ENCODE measurements at regions not wholly inside any gene's neighbourhood (a gene's known extent, or its start where the extent isn't known, plus 50 kb on each side); places are given as distances from the start of the nearest gene placed in this dataset.

DNA sequence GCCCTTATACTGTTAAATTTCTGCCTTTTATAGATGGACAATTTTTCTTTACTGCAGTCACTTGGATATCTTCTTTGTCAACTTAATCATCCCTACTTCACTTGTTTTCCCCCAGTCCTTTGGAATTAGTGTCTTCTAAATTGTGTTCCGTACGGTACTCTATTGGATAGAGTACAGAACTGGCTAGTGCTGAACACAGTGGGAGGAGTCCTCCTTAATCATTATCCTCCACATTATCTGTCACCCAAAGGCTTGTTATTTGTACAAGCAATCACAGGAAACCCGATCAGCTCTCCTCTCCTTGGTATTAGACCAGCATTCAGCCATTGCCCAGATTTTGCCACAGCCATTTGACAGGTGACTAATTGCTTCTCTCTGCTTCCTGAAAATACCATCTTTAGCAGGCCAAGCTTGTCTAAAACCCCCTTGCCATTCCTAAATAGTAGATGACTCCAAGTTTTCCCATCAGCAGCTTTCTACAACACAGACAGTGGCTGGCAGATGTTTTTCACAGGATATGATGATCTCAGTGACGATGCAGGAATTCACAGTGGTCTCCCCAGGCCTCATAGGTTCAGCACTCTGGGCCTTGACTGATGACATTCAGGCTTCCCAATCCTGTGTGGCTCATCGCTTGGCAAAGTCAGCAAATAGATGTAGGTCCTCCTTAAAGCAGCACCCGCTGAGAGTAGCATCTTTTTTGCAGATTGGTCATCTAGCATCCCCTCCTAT lies 216.0 kb upstream of the RGS6 start:
- Mint-ChIP-seq H3K36me3 (ENCODE audit: low read depth, unreplicated experiment) (peaks cover 6% of the 10 kb centered on the region), H3K4me3 (ENCODE audit: unreplicated experiment) (no peak overlapping the region), H3K27ac (ENCODE audit: unreplicated experiment) (peak overlapping the region; percentile 55), H3K9me3 (ENCODE audit: unreplicated experiment) (no peaks in the 10 kb centered on the region), H3K27me3 (ENCODE audit: low read depth, unreplicated experiment) (no peaks in the 10 kb centered on the region), H3K4me1 (ENCODE audit: low read depth, unreplicated experiment) (peaks cover 33% of the 10 kb centered on the region)
- H3K79me2 ChIP-seq (ENCODE audit: insufficient read depth, low read length) = no peaks in the 10 kb centered on the region
- H3K4me1 ChIP-seq (ENCODE audit: insufficient read depth, low read length) = peaks cover 54% of the 10 kb centered on the region
- no peaks in the 10 kb centered on the region for H3K36me3 ChIP-seq (ENCODE audit: insufficient read depth, low read length)
- FAIRE-seq = no peak
- no peaks in the 10 kb centered on the region for H3K27me3 ChIP-seq (ENCODE audit: insufficient read depth, low read length)
- H2AFZ ChIP-seq (ENCODE audit: low read depth, low read length) = no peak overlapping the region
- no peaks in the 10 kb centered on the region for H4K20me1 ChIP-seq (ENCODE audit: insufficient read depth, low read length)
- peak overlapping the region; percentile 55 for H3K27ac ChIP-seq (ENCODE audit: low read depth, low read length)
- H3K4me2 ChIP-seq (ENCODE audit: low read length) = peak overlapping the region; percentile 5
- H3K9ac ChIP-seq (ENCODE audit: low read length) = no peak overlapping the region
- TF ChIP-seq, protein P1, sequence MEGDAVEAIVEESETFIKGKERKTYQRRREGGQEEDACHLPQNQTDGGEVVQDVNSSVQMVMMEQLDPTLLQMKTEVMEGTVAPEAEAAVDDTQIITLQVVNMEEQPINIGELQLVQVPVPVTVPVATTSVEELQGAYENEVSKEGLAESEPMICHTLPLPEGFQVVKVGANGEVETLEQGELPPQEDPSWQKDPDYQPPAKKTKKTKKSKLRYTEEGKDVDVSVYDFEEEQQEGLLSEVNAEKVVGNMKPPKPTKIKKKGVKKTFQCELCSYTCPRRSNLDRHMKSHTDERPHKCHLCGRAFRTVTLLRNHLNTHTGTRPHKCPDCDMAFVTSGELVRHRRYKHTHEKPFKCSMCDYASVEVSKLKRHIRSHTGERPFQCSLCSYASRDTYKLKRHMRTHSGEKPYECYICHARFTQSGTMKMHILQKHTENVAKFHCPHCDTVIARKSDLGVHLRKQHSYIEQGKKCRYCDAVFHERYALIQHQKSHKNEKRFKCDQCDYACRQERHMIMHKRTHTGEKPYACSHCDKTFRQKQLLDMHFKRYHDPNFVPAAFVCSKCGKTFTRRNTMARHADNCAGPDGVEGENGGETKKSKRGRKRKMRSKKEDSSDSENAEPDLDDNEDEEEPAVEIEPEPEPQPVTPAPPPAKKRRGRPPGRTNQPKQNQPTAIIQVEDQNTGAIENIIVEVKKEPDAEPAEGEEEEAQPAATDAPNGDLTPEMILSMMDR (IDR thresholded peaks at IDR 0.05; ENCODE audit: insufficient read depth, low read depth, low read length) = no peak
- no peak overlapping the region for H3K4me3 ChIP-seq (ENCODE audit: insufficient read depth, low read depth, low read length)
- peak; percentile 88 for DNase-seq (ENCODE audit: low read depth)
- no peaks in the 10 kb centered on the region for H3K9me3 ChIP-seq (ENCODE audit: insufficient read depth, low read depth, low read length)

DNA sequence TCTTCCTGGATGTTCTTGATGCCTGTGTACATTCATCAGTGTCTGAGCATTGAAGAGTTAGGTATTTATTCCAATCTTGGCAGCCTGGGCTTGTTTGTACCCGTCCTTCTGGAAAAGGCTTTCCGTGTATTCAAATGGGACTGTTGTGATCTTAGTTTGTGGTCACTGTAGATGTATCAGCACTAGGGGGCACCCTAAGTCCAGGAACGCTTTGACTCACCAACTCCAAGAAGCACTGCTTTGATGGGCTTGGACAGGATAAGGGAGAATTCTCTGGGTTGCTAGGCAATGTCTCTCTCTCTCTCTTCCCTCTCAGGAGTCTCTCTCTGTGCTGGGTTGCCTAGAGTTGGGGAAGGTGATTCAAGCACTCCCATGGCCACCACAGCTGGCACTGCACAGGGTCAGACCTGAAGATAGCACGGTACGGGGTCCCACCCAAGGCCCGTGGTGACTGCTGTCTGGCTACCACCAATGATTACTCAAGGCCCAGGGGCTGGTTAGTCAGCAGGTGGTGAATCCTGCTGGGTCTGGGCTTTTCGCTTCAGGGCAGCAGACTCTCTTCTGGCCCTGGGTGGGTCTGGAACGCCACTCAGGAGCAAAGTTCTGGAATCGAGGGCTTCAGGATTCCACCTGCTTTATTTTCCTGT lies 211.1 kb upstream of the RGS6 start:
- Histone ChIP-seq H3K9me3 (ENCODE audit: insufficient read depth, low read depth, low read length) (no peaks in the 10 kb centered on the region), H3K27ac (ENCODE audit: low read depth, low read length) (peak overlapping the region; percentile 8), H3K4me1 (ENCODE audit: insufficient read depth, low read length) (peaks cover 11% of the 10 kb centered on the region), H3K36me3 (ENCODE audit: insufficient read depth, low read length) (peaks cover 16% of the 10 kb centered on the region), H3K27me3 (ENCODE audit: insufficient read depth, low read length) (no peaks in the 10 kb centered on the region), H4K20me1 (ENCODE audit: insufficient read depth, low read length) (no peaks in the 10 kb centered on the region), H3K79me2 (ENCODE audit: insufficient read depth, low read length) (no peaks in the 10 kb centered on the region), H3K4me3 (ENCODE audit: insufficient read depth, low read depth, low read length) (no peak overlapping the region), H2AFZ (ENCODE audit: low read depth, low read length) (no peak overlapping the region), H3K9ac (ENCODE audit: low read length) (no peak overlapping the region), H3K4me2 (ENCODE audit: low read length) (no peak overlapping the region)
- FAIRE-seq (peak; percentile 99), DNase-seq (ENCODE audit: low read depth) (peak; percentile 71)
- TF ChIP-seq, protein P1 (IDR thresholded peaks at IDR 0.05; ENCODE audit: insufficient read depth, low read depth, low read length) = peak; percentile 64
- TF ChIP-seq EZH2 (IDR thresholded peaks at IDR 0.05; ENCODE audit: insufficient read depth, low read length) = no peak
- H3K36me3 Mint-ChIP-seq (ENCODE audit: low read depth, unreplicated experiment) = peaks cover 16% of the 10 kb centered on the region
- H3K27ac Mint-ChIP-seq (ENCODE audit: unreplicated experiment) = no peak overlapping the region
- H3K9me3 Mint-ChIP-seq (ENCODE audit: unreplicated experiment) = no peaks in the 10 kb centered on the region
- no peaks in the 10 kb centered on the region for H3K27me3 Mint-ChIP-seq (ENCODE audit: low read depth, unreplicated experiment)
- H3K4me1 Mint-ChIP-seq (ENCODE audit: low read depth, unreplicated experiment) = peaks cover 21% of the 10 kb centered on the region
- H3K4me3 Mint-ChIP-seq (ENCODE audit: unreplicated experiment) = no peak overlapping the region

DNA sequence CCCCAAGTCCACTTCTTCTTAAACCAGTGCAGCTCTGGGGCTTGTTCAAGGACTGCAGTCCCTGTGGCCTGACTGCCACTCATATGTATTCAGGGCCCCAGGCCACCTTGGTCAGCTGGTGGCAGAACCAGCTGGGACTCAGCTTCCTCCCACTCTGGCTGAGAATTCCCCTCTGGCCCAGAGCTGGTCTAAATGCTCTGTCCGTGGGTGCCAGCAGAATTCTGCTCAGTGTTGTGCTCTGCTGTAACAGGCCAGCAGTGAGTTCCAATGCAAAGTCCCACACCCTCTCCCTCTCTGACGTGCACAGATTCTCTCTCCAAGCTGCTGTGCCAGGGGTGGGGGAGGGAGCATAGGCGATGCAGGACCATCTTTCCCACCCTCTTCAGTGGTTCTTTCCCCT lies 210.4 kb upstream of the RGS6 start:
- Mint-ChIP-seq H3K4me1 (ENCODE audit: low read depth, unreplicated experiment) (peaks cover 18% of the 10 kb centered on the region), H3K36me3 (ENCODE audit: low read depth, unreplicated experiment) (peaks cover 14% of the 10 kb centered on the region), H3K27me3 (ENCODE audit: low read depth, unreplicated experiment) (no peaks in the 10 kb centered on the region), H3K27ac (ENCODE audit: unreplicated experiment) (no peak overlapping the region), H3K4me3 (ENCODE audit: unreplicated experiment) (no peak overlapping the region), H3K9me3 (ENCODE audit: unreplicated experiment) (no peaks in the 10 kb centered on the region)
- Histone ChIP-seq H3K9ac (ENCODE audit: low read length) (no peak overlapping the region), H3K4me2 (ENCODE audit: low read length) (no peak overlapping the region), H2AFZ (ENCODE audit: low read depth, low read length) (no peak overlapping the region), H3K9me3 (ENCODE audit: insufficient read depth, low read depth, low read length) (no peaks in the 10 kb centered on the region), H4K20me1 (ENCODE audit: insufficient read depth, low read length) (no peaks in the 10 kb centered on the region), H3K4me3 (ENCODE audit: insufficient read depth, low read depth, low read length) (no peak overlapping the region), H3K27me3 (ENCODE audit: insufficient read depth, low read length) (no peaks in the 10 kb centered on the region), H3K79me2 (ENCODE audit: insufficient read depth, low read length) (no peaks in the 10 kb centered on the region), H3K4me1 (ENCODE audit: insufficient read depth, low read length) (peaks cover 11% of the 10 kb centered on the region), H3K36me3 (ENCODE audit: insufficient read depth, low read length) (peaks cover 16% of the 10 kb centered on the region), H3K27ac (ENCODE audit: low read depth, low read length) (no peak overlapping the region)
- DNase-seq (ENCODE audit: low read depth) = no peak
- FAIRE-seq = no peak
- TF ChIP-seq EZH2 (IDR thresholded peaks at IDR 0.05; ENCODE audit: insufficient read depth, low read length) = no peak
- TF ChIP-seq, protein P1 (IDR thresholded peaks at IDR 0.05; ENCODE audit: insufficient read depth, low read depth, low read length) = no peak
